ENCODE measurements at regions not wholly inside any gene's neighbourhood (a gene's known extent, or its start where the extent isn't known, plus 50 kb on each side); places are given as distances from the start of the nearest gene placed in this dataset.

- TF ChIP-seq CTCF (IDR thresholded peaks at IDR 0.05) (no peak), POLR2A (IDR thresholded peaks at IDR 0.05) (no peak), POLR2AphosphoS5 (IDR thresholded peaks at IDR 0.05) (no peak), EP300 (IDR thresholded peaks at IDR 0.05; ENCODE audit: low read depth) (no peak)
Measured at GRCh38 chr2:10214179-10214578, 88.5 kb upstream of the HPCAL1 start.
